SK-N-SH (cell line): ENCODE measurements at regions not wholly inside any gene's neighbourhood (a gene's known extent, or its start where the extent isn't known, plus 50 kb on each side); places are given as distances from the start of the nearest gene placed in this dataset.

Source experiments
- CTCF ChIA-PET: fragments of 300-600, 350-600 bp; formaldehyde crosslinking; extraction: SDS; loops from one replicate; lab custom pipeline; 2021; lab: Yijun Ruan, JAX
- POLR2A ChIA-PET: fragments of 350-600 bp; sonication (Branson Sonifier 250); formaldehyde crosslinking; extraction: SDS; loops from one replicate; lab custom pipeline; 2020; ENCODE audit warnings: antibody characterized with exemption, inconsistent platforms; lab: Yijun Ruan, JAX
- DNase-seq: peaks from one replicate; pipeline ENCODE4 v3.0.0; 2012
- H2AFZ ChIP-seq: fragments of 200-600 bp; sonication (generic); 2 replicates; pipeline ENCODE4 v1.8.1; 2016; ENCODE audit warnings: antibody characterized with exemption, mild to moderate bottlenecking, low read depth
- H3F3A ChIP-seq: fragments of 200-600 bp; sonication (generic); replicated peaks from 2 replicates; pipeline ENCODE3; 2016; ENCODE audit warnings: antibody characterized with exemption, mild to moderate bottlenecking; ENCODE audit not compliant: insufficient read depth
- H3K27ac ChIP-seq, 2 experiments: fragments of 200-500 bp in 1 of 2; fragments of 200-600 bp in 1 of 2; sonication (Bioruptor generic) in 1 of 2; sonication (generic), shearing (Covaris generic) in 1 of 2; 2 replicates each; pipeline versions ENCODE4 v1.5.1 to v1.6.1; 2014 to 2016; ENCODE audit warnings: low read depth in 2 of 2, inconsistent platforms in 1 of 2, low read length in 1 of 2, mild to moderate bottlenecking in 1 of 2, mixed read lengths in 1 of 2
- H3K27me3 ChIP-seq: fragments of 200-600 bp; sonication (generic), shearing (Covaris generic); 2 replicates; pipeline ENCODE4 v1.6.1; 2016; ENCODE audit warnings: mixed run types; ENCODE audit not compliant: insufficient read depth
- H3K36me3 ChIP-seq, 2 experiments: fragments of 200-500 bp in 1 of 2; fragments of 200-600 bp in 1 of 2; sonication (Bioruptor generic) in 1 of 2; sonication (generic) in 1 of 2; replicated peaks in 1 of 2; 2 replicates each; pipeline versions ENCODE3 to v1.5.1; 2014 to 2016; ENCODE audit warnings: low read length in 1 of 2, mild to moderate bottlenecking in 1 of 2; ENCODE audit not compliant: insufficient read depth in 2 of 2, control insufficient read depth in 1 of 2
- H3K4me1 ChIP-seq, 2 experiments: fragments of 200-500 bp in 1 of 2; fragments of 200-600 bp in 1 of 2; sonication (Bioruptor generic) in 1 of 2; sonication (generic), shearing (Covaris generic) in 1 of 2; 2 replicates each; pipeline versions ENCODE4 v1.5.1 to v1.6.1; 2014 to 2016; ENCODE audit warnings: low read depth in 1 of 2, low read length in 1 of 2, mixed run types in 1 of 2; ENCODE audit not compliant: insufficient read depth in 2 of 2, control insufficient read depth in 1 of 2
- H3K4me2 ChIP-seq: fragments of 200-600 bp; sonication (generic), shearing (Covaris generic); 2 replicates; pipeline ENCODE4 v1.6.1; 2017; ENCODE audit warnings: mixed run types
- H3K4me3 ChIP-seq, 2 experiments: fragments of 200-500 bp in 1 of 2; fragments of 200-600 bp in 1 of 2; sonication (Bioruptor generic) in 1 of 2; sonication (generic), shearing (Covaris generic) in 1 of 2; 2 replicates each; pipeline versions ENCODE4 v1.5.1 to v1.8.1; 2014 to 2016; ENCODE audit warnings: low read depth in 2 of 2, inconsistent platforms in 1 of 2, low read length in 1 of 2, mild to moderate bottlenecking in 1 of 2, mixed read lengths in 1 of 2, moderate library complexity in 1 of 2
- H3K79me2 ChIP-seq: fragments of 200-600 bp; sonication (generic); 2 replicates; pipeline ENCODE4 v1.8.1; 2017; ENCODE audit warnings: mild to moderate bottlenecking; ENCODE audit not compliant: insufficient read depth
- H3K9ac ChIP-seq: fragments of 200-600 bp; sonication (generic); 2 replicates; pipeline ENCODE4 v1.6.1; 2017; ENCODE audit warnings: mixed run types
- H3K9me2 ChIP-seq: fragments of 200-600 bp; sonication (generic); 2 replicates; pipeline ENCODE4 v1.6.1; 2017; ENCODE audit warnings: mixed run types
- H3K9me3 ChIP-seq: fragments of 200-600 bp; sonication (generic); 2 replicates; pipeline ENCODE4 v1.6.1; 2017; ENCODE audit warnings: mixed run types, mild to moderate bottlenecking, moderate library complexity
- H4K20me1 ChIP-seq: fragments of 200-600 bp; sonication (generic); 2 replicates; pipeline ENCODE4 v1.6.1; 2017; ENCODE audit warnings: mild to moderate bottlenecking, mixed run types; ENCODE audit not compliant: insufficient read depth
- CHD2 ChIP-seq: fragments of 150-350 bp; IDR thresholded peaks from 2 replicates; pipeline ENCODE4 v1.6.1; 2018; ENCODE audit warnings: low read length; ENCODE audit not compliant: partially characterized antibody
- FOXM1 ChIP-seq: IDR thresholded peaks from 2 replicates; pipeline ENCODE4 v1.4.0; 2012; ENCODE audit warnings: low read depth, mild to moderate bottlenecking
- GABPA ChIP-seq: IDR thresholded peaks from 2 replicates; pipeline ENCODE4 v1.4.0; 2012; ENCODE audit warnings: low read depth, mild to moderate bottlenecking
- NRF1 ChIP-seq: IDR thresholded peaks from 2 replicates; pipeline ENCODE4 v1.6.1; 2012; ENCODE audit warnings: low read depth, mild to moderate bottlenecking, low read length
- RAD21 ChIP-seq: IDR thresholded peaks from 2 replicates; pipeline ENCODE4 v1.6.1; 2012; ENCODE audit warnings: mild to moderate bottlenecking, low read length
- RXRA ChIP-seq: IDR thresholded peaks from 2 replicates; pipeline ENCODE4 v1.4.0; 2012; ENCODE audit warnings: low read depth, mild to moderate bottlenecking, borderline replicate concordance
- YY1 ChIP-seq: IDR thresholded peaks from 2 replicates; pipeline ENCODE4 v1.4.0; 2012; ENCODE audit warnings: low read depth, mild to moderate bottlenecking
- WGBS: methylation state at CpG from one replicate; pipeline ENCODE4 v1.1.6; 2017; ENCODE audit warnings: low lambda C conversion rate; 5-methylcytosine and 5-hydroxymethylcytosine counted together
- TF ChIP-seq, protein P1 (sequence below): IDR thresholded peaks from 2 replicates; pipeline ENCODE4; 2012
- TF ChIP-seq, protein P2 (sequence below): IDR thresholded peaks from 2 replicates; pipeline ENCODE4 v1.6.1; 2012; ENCODE audit warnings: mild to moderate bottlenecking, low read depth, low read length, moderate library complexity

DNA sequence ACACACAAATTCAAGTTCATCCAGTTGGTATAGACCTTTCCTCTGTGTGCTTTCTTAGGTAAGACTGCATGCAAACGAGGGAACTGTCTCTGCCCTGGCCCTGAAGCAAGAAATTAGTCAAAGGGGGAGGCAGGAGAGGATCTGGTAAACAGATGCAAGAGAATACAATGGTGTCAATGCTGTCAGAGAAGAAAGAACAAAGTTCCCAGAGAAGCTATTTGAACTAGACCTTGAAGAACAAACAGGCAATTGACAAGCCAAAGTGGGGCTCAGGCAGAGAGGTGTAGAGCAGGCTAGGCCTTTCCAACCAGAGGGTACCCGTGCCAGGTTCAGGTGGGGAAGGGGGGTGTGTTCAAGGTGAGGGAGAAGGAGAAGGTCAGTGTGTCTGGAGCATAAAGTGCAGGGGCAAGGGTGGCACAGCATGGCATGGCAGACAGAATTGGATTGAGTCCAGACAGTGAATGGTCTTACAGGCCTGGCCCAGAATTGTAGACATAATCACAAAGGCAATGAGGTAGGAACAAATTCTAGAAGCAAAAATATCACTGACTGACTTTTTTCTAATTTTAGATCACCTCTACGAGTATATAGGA is 95.0 kb upstream of the STARD13 start:
- TF ChIP-seq RAD21 = no peak
- TF ChIP-seq NRF1 = no peak
- no peak for TF ChIP-seq RXRA
- TF ChIP-seq YY1 = no peak
- Histone ChIP-seq H2AFZ (no peak overlapping the region), H4K20me1 (no peaks in the 10 kb centered on the region), H3K4me2 (no peak overlapping the region), H3K9me2 (no peaks in the 10 kb centered on the region), H3K9me3 (no peaks in the 10 kb centered on the region), H3K79me2 (no peaks in the 10 kb centered on the region), H3K4me1 (peaks cover 0 to 6% of the 10 kb centered on the region in 2 experiments; a peak in 2 of 4 replicates), H3K36me3 (no peaks in the 10 kb centered on the region), H3F3A (no peaks in the 10 kb centered on the region), H3K4me3 (no peak overlapping the region), H3K27me3 (no peaks in the 10 kb centered on the region), H3K27ac (no peak overlapping the region), H3K9ac (no peak overlapping the region)
- no peak for DNase-seq
- WGBS = 69% methylated on average over 3 of the region's 3 CpGs
- ChIA-PET POLR2A (no interaction called here), CTCF (no interaction called here)

DNA sequence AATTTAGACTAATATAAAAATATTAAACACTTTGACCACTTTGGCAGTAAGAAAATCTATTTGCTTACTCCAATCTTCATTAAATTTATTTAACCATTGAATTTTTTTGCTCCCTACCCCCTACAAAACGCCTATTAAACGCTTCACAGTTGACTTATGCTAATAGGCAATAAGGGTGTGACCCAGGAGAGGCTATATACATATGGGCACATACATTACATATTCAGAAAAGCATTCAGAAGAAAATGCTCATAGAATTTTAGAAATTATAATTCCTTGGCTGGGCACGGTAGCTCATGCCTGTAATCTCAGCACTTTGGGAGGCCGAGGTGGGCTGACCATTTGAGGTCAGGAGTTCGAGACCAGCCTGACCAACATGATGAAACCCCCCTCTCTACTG is 95.6 kb upstream of the STARD13 start:
- 88% methylated on average over 5 of the region's 5 CpGs for WGBS

More for the DNA sequence above, 95.6 kb upstream of the STARD13 start:
- H3K4me3 ChIP-seq = no peak overlapping the region
- no peaks in the 10 kb centered on the region for H3K9me3 ChIP-seq
- ChIA-PET CTCF (no interaction called here), POLR2A (no interaction called here)
- no peak overlapping the region for H3K4me2 ChIP-seq
- peaks cover 0 to 6% of the 10 kb centered on the region in 2 experiments; a peak in 2 of 4 replicates for H3K4me1 ChIP-seq
- DNase-seq = no peak
- no peak overlapping the region for H3K27ac ChIP-seq
- no peaks in the 10 kb centered on the region for H3K79me2 ChIP-seq
- no peak overlapping the region for H3K9ac ChIP-seq
- no peaks in the 10 kb centered on the region for H4K20me1 ChIP-seq
- H3K9me2 ChIP-seq = no peaks in the 10 kb centered on the region
- H3F3A ChIP-seq = no peaks in the 10 kb centered on the region
- H3K27me3 ChIP-seq = no peaks in the 10 kb centered on the region
- H3K36me3 ChIP-seq = no peaks in the 10 kb centered on the region
- TF ChIP-seq CHD2 = no peak
- no peak for TF ChIP-seq FOXM1
- TF ChIP-seq, protein P1, sequence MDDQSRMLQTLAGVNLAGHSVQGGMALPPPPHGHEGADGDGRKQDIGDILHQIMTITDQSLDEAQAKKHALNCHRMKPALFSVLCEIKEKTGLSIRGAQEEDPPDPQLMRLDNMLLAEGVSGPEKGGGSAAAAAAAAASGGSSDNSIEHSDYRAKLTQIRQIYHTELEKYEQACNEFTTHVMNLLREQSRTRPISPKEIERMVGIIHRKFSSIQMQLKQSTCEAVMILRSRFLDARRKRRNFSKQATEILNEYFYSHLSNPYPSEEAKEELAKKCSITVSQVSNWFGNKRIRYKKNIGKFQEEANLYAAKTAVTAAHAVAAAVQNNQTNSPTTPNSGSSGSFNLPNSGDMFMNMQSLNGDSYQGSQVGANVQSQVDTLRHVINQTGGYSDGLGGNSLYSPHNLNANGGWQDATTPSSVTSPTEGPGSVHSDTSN = no peak
- no peak for TF ChIP-seq GABPA
- TF ChIP-seq, protein P2, sequence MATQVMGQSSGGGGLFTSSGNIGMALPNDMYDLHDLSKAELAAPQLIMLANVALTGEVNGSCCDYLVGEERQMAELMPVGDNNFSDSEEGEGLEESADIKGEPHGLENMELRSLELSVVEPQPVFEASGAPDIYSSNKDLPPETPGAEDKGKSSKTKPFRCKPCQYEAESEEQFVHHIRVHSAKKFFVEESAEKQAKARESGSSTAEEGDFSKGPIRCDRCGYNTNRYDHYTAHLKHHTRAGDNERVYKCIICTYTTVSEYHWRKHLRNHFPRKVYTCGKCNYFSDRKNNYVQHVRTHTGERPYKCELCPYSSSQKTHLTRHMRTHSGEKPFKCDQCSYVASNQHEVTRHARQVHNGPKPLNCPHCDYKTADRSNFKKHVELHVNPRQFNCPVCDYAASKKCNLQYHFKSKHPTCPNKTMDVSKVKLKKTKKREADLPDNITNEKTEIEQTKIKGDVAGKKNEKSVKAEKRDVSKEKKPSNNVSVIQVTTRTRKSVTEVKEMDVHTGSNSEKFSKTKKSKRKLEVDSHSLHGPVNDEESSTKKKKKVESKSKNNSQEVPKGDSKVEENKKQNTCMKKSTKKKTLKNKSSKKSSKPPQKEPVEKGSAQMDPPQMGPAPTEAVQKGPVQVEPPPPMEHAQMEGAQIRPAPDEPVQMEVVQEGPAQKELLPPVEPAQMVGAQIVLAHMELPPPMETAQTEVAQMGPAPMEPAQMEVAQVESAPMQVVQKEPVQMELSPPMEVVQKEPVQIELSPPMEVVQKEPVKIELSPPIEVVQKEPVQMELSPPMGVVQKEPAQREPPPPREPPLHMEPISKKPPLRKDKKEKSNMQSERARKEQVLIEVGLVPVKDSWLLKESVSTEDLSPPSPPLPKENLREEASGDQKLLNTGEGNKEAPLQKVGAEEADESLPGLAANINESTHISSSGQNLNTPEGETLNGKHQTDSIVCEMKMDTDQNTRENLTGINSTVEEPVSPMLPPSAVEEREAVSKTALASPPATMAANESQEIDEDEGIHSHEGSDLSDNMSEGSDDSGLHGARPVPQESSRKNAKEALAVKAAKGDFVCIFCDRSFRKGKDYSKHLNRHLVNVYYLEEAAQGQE = no peak
- H2AFZ ChIP-seq = no peak overlapping the region
